Keratinocyte (primary cell): ENCODE measurements at regions not wholly inside any gene's neighbourhood (a gene's known extent, or its start where the extent isn't known, plus 50 kb on each side); places are given as distances from the start of the nearest gene placed in this dataset.

Experiments
- DNase-seq: peaks from one replicate; pipeline ENCODE4 v3.0.0-alpha.2; 2011; ENCODE audit warnings: low read depth, missing footprints, low spot score
- FAIRE-seq: peaks from 2 replicates; lab custom pipeline; 2011; peaks lifted over from hg19 to GRCh38; lab: Jason Lieb, UNC
- H2AFZ ChIP-seq: 2 replicates; pipeline ENCODE4 v1.6.0; 2012; ENCODE audit warnings: low read length, control low read depth, inconsistent platforms; ENCODE audit not compliant: control insufficient read depth
- H3K27ac ChIP-seq: 2 replicates; pipeline ENCODE4 v1.5.1; 2011; ENCODE audit warnings: low read length; ENCODE audit not compliant: control insufficient read depth, insufficient read depth
- H3K27me3 ChIP-seq: 3 replicates; pipeline ENCODE4 v1.6.0; 2011; ENCODE audit warnings: low read length; ENCODE audit not compliant: control insufficient read depth, insufficient read depth; ENCODE audit errors: extremely low read depth
- H3K36me3 ChIP-seq, 2 experiments: 2 replicates in 1 of 2; 3 replicates in 1 of 2; pipeline ENCODE4 v1.5.1; 2011; ENCODE audit warnings: low read length in 2 of 2, mild to moderate bottlenecking in 1 of 2; ENCODE audit not compliant: control insufficient read depth in 2 of 2, insufficient read depth in 2 of 2; ENCODE audit errors: extremely low read depth in 1 of 2
- H3K4me1 ChIP-seq: 3 replicates; pipeline ENCODE4 v1.5.1; 2011; ENCODE audit warnings: low read length; ENCODE audit not compliant: control insufficient read depth, insufficient read depth; ENCODE audit errors: extremely low read depth
- H3K4me2 ChIP-seq: 3 replicates; pipeline ENCODE4 v1.6.0; 2011; ENCODE audit warnings: low read depth, low read length; ENCODE audit not compliant: control insufficient read depth, insufficient read depth; ENCODE audit errors: extremely low read depth
- H3K4me3 ChIP-seq, 3 experiments: fragments of 200-600 bp in 1 of 3; sonication (generic) in 1 of 3; 2 replicates in 2 of 3; 3 replicates in 1 of 3; pipeline ENCODE4 v1.5.1; 2011 to 2016; ENCODE audit warnings: low read length in 3 of 3, mild to moderate bottlenecking in 3 of 3, control low read depth in 2 of 3, inconsistent platforms in 1 of 3, low read depth in 1 of 3, mixed read lengths in 1 of 3, mixed run types in 1 of 3, moderate library complexity in 1 of 3; ENCODE audit not compliant: control insufficient read depth in 2 of 3, insufficient read depth in 2 of 3; ENCODE audit errors: extremely low read depth in 1 of 3
- H3K79me2 ChIP-seq: 2 replicates; pipeline ENCODE4 v1.6.0; 2012; ENCODE audit warnings: low read length; ENCODE audit not compliant: control insufficient read depth, insufficient read depth
- H3K9ac ChIP-seq: 3 replicates; pipeline ENCODE4 v1.6.0; 2011; ENCODE audit warnings: low read length; ENCODE audit not compliant: control insufficient read depth, insufficient read depth; ENCODE audit errors: extremely low read depth
- H3K9me1 ChIP-seq: 3 replicates; pipeline ENCODE4 v1.6.0; 2011; ENCODE audit warnings: low read length; ENCODE audit not compliant: control insufficient read depth, insufficient read depth; ENCODE audit errors: extremely low read depth
- H3K9me3 ChIP-seq: 2 replicates; pipeline ENCODE4 v1.5.1; 2012; ENCODE audit warnings: low read depth, low read length; ENCODE audit not compliant: control insufficient read depth
- H4K20me1 ChIP-seq: 3 replicates; pipeline ENCODE4 v1.6.0; 2011; ENCODE audit warnings: low read length; ENCODE audit not compliant: control insufficient read depth, insufficient read depth; ENCODE audit errors: extremely low read depth
- EZH2 ChIP-seq: IDR thresholded peaks from one replicate; pipeline ENCODE4 v1.6.1; 2012; ENCODE audit warnings: inconsistent platforms, mild to moderate bottlenecking, low read length, moderate library complexity
- dilution Hi-C: fragments of 300-500 bp; cut with MboI; formaldehyde crosslinking; loops from one replicate; pipeline ENCODE4 v1.7.0; 2020; ENCODE audit warnings: low sequenced_read_pairs; ENCODE audit not compliant: extremely low pct_ligation_motif_present
- TF ChIP-seq, protein P1 (sequence below), 3 experiments: IDR thresholded peaks in 1 of 3; conservative IDR thresholded peaks in 1 of 3; optimal IDR thresholded peaks in 1 of 3; 2 replicates in 2 of 3; 3 replicates in 1 of 3; pipeline versions ENCODE3 to v1.5.1; 2011; ENCODE audit warnings: low read length in 3 of 3, mild to moderate bottlenecking in 3 of 3, moderate library complexity in 2 of 3, control low read depth in 1 of 3, inconsistent platforms in 1 of 3; ENCODE audit not compliant: insufficient read depth in 2 of 3; ENCODE audit errors: extremely low read depth in 1 of 3

DNA sequence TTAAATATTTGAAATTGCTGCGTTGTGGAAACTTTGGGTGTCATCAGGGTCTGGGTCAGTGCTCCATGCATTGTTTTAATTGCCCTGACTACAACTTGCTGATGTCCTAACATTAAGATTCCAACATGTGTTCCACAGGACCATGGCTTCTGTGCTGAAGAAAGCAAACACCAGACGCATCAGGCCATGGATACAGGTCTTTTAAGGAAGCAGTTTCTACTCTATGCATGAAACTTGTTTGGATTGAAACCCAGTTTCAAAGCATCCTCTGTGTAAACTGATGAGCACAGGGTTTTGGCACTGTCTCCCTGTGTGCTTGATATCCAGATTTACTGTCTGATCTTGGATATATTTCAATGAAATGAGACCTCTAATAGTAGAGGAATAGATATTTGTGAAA is 328.4 kb upstream of the SLC10A2 start:
- H3K27me3 ChIP-seq: no peaks in the 10 kb centered on the region

DNA sequence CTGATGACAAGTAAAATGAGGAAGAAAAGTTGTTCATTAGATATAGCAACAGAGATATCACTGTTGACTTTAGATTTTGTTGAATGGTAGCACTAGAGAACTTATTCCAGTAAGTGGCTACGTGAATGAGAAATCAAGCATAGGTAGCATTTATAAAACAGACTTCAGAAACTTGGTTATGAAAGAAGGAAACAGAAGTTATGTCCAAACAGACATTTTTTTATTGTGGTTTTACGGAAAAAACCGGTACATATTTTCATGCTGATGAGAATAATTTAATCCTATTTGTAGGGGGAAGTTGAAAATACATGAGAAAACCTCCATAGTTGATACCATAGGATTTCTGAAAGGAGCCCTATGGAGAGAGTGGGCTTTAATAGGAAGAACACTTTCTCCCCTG is 325.7 kb upstream of the SLC10A2 start:
- DNase-seq: no peak
- TF ChIP-seq EZH2: no peak
- TF ChIP-seq, protein P1, sequence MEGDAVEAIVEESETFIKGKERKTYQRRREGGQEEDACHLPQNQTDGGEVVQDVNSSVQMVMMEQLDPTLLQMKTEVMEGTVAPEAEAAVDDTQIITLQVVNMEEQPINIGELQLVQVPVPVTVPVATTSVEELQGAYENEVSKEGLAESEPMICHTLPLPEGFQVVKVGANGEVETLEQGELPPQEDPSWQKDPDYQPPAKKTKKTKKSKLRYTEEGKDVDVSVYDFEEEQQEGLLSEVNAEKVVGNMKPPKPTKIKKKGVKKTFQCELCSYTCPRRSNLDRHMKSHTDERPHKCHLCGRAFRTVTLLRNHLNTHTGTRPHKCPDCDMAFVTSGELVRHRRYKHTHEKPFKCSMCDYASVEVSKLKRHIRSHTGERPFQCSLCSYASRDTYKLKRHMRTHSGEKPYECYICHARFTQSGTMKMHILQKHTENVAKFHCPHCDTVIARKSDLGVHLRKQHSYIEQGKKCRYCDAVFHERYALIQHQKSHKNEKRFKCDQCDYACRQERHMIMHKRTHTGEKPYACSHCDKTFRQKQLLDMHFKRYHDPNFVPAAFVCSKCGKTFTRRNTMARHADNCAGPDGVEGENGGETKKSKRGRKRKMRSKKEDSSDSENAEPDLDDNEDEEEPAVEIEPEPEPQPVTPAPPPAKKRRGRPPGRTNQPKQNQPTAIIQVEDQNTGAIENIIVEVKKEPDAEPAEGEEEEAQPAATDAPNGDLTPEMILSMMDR (optimal IDR thresholded peaks at IDR 0.05 in 1 of 3, IDR thresholded peaks at IDR 0.05 in 1 of 3, conservative IDR thresholded peaks at IDR 0.05 in 1 of 3; ENCODE audit: extremely low read depth in 1 of 3, insufficient read depth in 2 of 3, low read length in 3 of 3): no peak
- FAIRE-seq: no peak
- Histone ChIP-seq H3K4me2 (no peak overlapping the region), H3K27ac (no peak overlapping the region), H3K4me3 (no peak overlapping the region), H3K4me1 (no peaks in the 10 kb centered on the region), H3K9ac (no peak overlapping the region), H3K9me3 (no peaks in the 10 kb centered on the region), H4K20me1 (no peaks in the 10 kb centered on the region), H2AFZ (no peak overlapping the region), H3K79me2 (no peaks in the 10 kb centered on the region), H3K9me1 (no peaks in the 10 kb centered on the region), H3K36me3 (no peaks in the 10 kb centered on the region), H3K27me3 (no peaks in the 10 kb centered on the region)
- dilution Hi-C loops: no loop called here

More for the DNA sequence above, 328.4 kb upstream of the SLC10A2 start:
- H3K79me2 ChIP-seq: no peaks in the 10 kb centered on the region
- no peaks in the 10 kb centered on the region for H3K9me3 ChIP-seq
- H3K4me1 ChIP-seq: no peaks in the 10 kb centered on the region
- no peak overlapping the region for H3K9ac ChIP-seq
- no peaks in the 10 kb centered on the region for H3K36me3 ChIP-seq
- no peaks in the 10 kb centered on the region for H4K20me1 ChIP-seq
- H3K27ac ChIP-seq: no peak overlapping the region
- H3K9me1 ChIP-seq: no peaks in the 10 kb centered on the region
- H2AFZ ChIP-seq: no peak overlapping the region
- dilution Hi-C loops: no loop called here
- TF ChIP-seq, protein P1 (optimal IDR thresholded peaks at IDR 0.05 in 1 of 3, IDR thresholded peaks at IDR 0.05 in 1 of 3, conservative IDR thresholded peaks at IDR 0.05 in 1 of 3; ENCODE audit: extremely low read depth in 1 of 3, insufficient read depth in 2 of 3, low read length in 3 of 3): no peak
- TF ChIP-seq EZH2: no peak
- no peak overlapping the region for H3K4me2 ChIP-seq
- H3K4me3 ChIP-seq: no peak overlapping the region
- no peak for DNase-seq
- no peak for FAIRE-seq
